ENCODE measurements at regions not wholly inside any gene's neighbourhood (a gene's known extent, or its start where the extent isn't known, plus 50 kb on each side); places are given as distances from the start of the nearest gene placed in this dataset.

- no peak for DNase-seq
Observed at GRCh38 chr17:77450742-77451244, 310.0 kb downstream of the SEC14L1 start.

- peak; percentile 62 for DNase-seq
Observed at GRCh38 chr17:77451245-77451893, 310.6 kb downstream of the SEC14L1 start.

GRCh38 chr17:77451894-77452852, 311.4 kb downstream of the SEC14L1 start:
- DNase-seq, result peak; percentile 93

- DNase-seq, result no peak
Observed at GRCh38 chr17:77453613-77454241, 313.0 kb downstream of the SEC14L1 start.

DNA sequence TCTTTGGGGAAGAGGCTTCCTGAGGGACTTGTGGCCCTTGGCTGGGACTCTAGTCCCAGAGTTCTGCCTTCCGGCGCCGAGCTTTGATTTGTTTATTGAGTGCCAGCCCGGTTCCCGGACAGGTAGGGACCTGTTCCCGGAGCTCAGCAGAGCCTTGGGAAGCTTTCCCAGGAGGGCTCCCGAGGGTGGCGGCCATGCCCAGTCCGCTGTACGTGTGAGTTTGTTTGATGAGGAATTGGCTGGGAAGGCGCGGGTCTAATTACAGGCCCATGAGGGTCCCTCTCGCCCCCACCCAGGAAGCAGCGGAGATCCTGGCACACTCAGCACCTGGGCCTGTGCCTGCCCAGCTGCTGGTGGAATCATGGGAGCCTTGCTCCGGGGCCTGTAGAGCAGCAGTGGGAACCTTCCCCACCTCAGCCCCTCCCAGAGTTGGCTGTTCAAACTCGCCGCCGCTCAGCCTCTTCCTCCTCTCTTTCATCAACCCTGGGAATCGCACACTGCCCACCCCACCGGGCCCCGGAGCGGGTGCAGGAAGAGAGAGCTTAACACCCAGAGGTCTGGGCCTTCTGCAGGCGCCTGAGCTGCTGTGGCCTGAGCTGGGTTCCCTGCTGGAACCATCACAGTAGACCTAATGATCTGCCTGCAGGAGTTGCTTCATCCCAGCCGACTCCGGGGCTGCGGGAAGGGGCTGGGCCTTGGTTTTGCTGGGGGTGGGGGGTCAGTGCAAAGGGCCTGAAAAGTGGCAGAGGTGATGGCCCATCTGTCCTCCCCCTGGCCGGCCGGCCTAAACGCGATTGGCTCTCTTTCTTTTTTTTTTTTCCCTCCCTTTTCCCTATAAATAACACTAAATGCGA, 313.7 kb downstream of the SEC14L1 start:
- no peak for DNase-seq

GRCh38 chr17:77455111-77455890, 314.5 kb downstream of the SEC14L1 start:
- DNase-seq, result no peak

- DNase-seq, result no peak
Observed at GRCh38 chr17:77455891-77456260, 315.1 kb downstream of the SEC14L1 start.

- DNase-seq, result no peak
Observed at GRCh38 chr17:77456271-77456950, 315.6 kb downstream of the SEC14L1 start.

- DNase-seq, result no peak
Observed at GRCh38 chr17:77456951-77457548, 316.3 kb downstream of the SEC14L1 start.

- DNase-seq, result no peak
Observed at GRCh38 chr17:77457572-77458201, 316.9 kb downstream of the SEC14L1 start.

- DNase-seq, result no peak
Observed at GRCh38 chr17:77458202-77459017, 317.6 kb downstream of the SEC14L1 start.

DNA sequence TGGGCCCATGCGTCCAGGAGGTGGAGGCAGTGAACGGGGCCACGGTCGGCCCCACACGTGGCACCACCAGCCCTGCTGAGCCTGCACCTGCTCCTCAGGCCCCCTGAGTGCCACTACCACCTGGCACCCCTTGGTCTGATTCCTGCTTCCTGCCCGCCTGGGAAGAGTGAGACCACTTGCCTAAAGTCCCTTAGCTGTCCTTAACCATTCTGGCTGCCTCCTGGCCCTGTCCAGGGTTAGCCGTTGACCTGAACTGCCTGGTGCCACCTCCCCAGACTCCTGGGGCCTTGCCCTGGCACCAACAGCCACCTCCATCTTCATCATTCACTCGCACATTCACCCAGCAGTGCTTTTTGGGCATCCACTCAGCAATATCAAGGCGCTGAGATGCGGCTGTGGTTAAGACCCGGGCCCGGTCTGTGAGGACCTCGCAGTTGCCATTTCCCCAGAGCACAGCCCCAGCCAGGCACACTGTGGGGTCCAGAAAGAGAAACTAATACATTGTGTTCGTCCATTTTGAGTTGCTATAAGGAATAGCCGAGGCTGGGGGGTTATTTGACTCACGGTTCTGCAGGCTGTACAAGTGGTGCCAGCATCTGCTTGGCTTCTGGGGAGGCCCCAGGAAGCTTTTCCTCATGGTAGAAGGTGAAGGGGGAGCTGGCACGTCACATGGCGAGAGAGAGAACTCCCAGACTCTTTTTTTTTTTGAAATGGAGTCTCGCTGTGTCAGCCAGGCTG, 318.4 kb downstream of the SEC14L1 start:
- DNase-seq, result no peak

- DNase-seq, result no peak
Observed at GRCh38 chr17:77460514-77461046, 319.8 kb downstream of the SEC14L1 start.

GRCh38 chr17:77461277-77462057, 320.7 kb downstream of the SEC14L1 start:
- no peak for DNase-seq

GRCh38 chr17:77462090-77462489, 321.3 kb downstream of the SEC14L1 start:
- no peak for DNase-seq

- no peak for DNase-seq
Observed at GRCh38 chr17:77462553-77463497, 322.1 kb downstream of the SEC14L1 start.

All from NCI-H1694 (cell line).